ENCODE measurements at regions not wholly inside any gene's neighbourhood (a gene's known extent, or its start where the extent isn't known, plus 50 kb on each side); places are given as distances from the start of the nearest gene placed in this dataset.

- POLR2A ChIA-PET, result no interaction called here
- H3K4me2 ChIP-seq (ENCODE audit: low read depth, low read length), result no peak overlapping the region
- no peak for DNase-seq (ENCODE audit: low spot score)
These were observed 112.0 kb downstream of the PFKFB3 start for GRCh38 chr10:6314620-6315205.

More at GRCh38 chr10:6314620-6315205, 112.0 kb downstream of the PFKFB3 start:
- H3K4me3 ChIP-seq (replicated peaks in 1 of 3; ENCODE audit: insufficient read depth in 1 of 3, low read depth in 2 of 3, low read length in 3 of 3), result no peak overlapping the region
- CTCF ChIA-PET (ENCODE audit: low intra/inter-chr PET ratio, low total read pairs), result no interaction called here
- no peaks in the 10 kb centered on the region for H3K36me3 ChIP-seq (replicated peaks in 1 of 2; ENCODE audit: control insufficient read depth in 1 of 2, insufficient read depth in 2 of 2, low read length in 2 of 2)
- in situ Hi-C loops (cut with HindIII; ENCODE audit: extremely low pct_ligation_motif_present, low pct_unique_long_range_greater_than_20kb) (no loop called here), intact Hi-C loops (cut with micrococcal nuclease; ENCODE audit: unreplicated experiment) (no loop called here)
- WGBS (ENCODE audit: low lambda C conversion rate), result 17% methylated on average over 8 of the region's 9 CpGs
- no peaks in the 10 kb centered on the region; the same call in 1 of the 2 replicates for H3K4me1 ChIP-seq (ENCODE audit: insufficient read depth, low read length)
- no peak for TF ChIP-seq NFE2 (CRISPR knock-in tag; IDR thresholded peaks at IDR 0.05)
- TF ChIP-seq ZNF687 (CRISPR knock-in tag; IDR thresholded peaks at IDR 0.05), result no peak
- TF ChIP-seq HIC2 (CRISPR knock-in tag; IDR thresholded peaks at IDR 0.05; ENCODE audit: low read depth), result no peak
- no peak for TF ChIP-seq TEAD2 (CRISPR knock-in tag; IDR thresholded peaks at IDR 0.05)
- no peak for TF ChIP-seq ETV5 (CRISPR knock-in tag; IDR thresholded peaks at IDR 0.05; ENCODE audit: borderline replicate concordance)
- no peak for TF ChIP-seq ZNF563 (CRISPR knock-in tag; IDR thresholded peaks at IDR 0.05)
- no peak for TF ChIP-seq SP140L (CRISPR knock-in tag; IDR thresholded peaks at IDR 0.05; ENCODE audit: borderline replicate concordance)
- TF ChIP-seq ZNF740 (CRISPR knock-in tag; IDR thresholded peaks at IDR 0.05), result no peak
- no peak for TF ChIP-seq GRHL1 (CRISPR knock-in tag; conservative IDR thresholded peaks at IDR 0.05)
- TF ChIP-seq UBTF (CRISPR knock-in tag; IDR thresholded peaks at IDR 0.05), result no peak
- TF ChIP-seq EED (CRISPR knock-in tag; IDR thresholded peaks at IDR 0.05), result no peak
- no peak for TF ChIP-seq ZNF326 (CRISPR knock-in tag; IDR thresholded peaks at IDR 0.05; ENCODE audit: borderline replicate concordance)
- H3K9ac ChIP-seq (ENCODE audit: insufficient read depth, low read depth, low read length), result no peak overlapping the region
- H2AFZ ChIP-seq (ENCODE audit: low read length), result no peak overlapping the region
- no peak overlapping the region for H3K27ac ChIP-seq (ENCODE audit: extremely low read length, insufficient read depth, low read length)
- peaks cover 0 to 44% of the 10 kb centered on the region in 2 experiments; a peak in 2 of 5 replicates for H3K27me3 ChIP-seq (ENCODE audit: control insufficient read depth in 1 of 2, insufficient read depth in 2 of 2, low read length in 2 of 2)
- no peaks in the 10 kb centered on the region for H3K9me3 ChIP-seq (ENCODE audit: low read length)
- FAIRE-seq (no peak), ATAC-seq (no peak; the same call in 2 of the 3 replicates)
- no peaks in the 10 kb centered on the region for H3K79me2 ChIP-seq (ENCODE audit: insufficient read depth, low read length)
- no TSS peak for BruUV-seq (replicated peaks)
- H4K20me1 ChIP-seq (ENCODE audit: insufficient read depth, low read length), result no peaks in the 10 kb centered on the region
